NCI-H2029 treated with DMSO at 0.1 percent for 48 hours (cell line): ENCODE measurements at regions not wholly inside any gene's neighbourhood (a gene's known extent, or its start where the extent isn't known, plus 50 kb on each side); places are given as distances from the start of the nearest gene placed in this dataset.

ENCODE experiments used
- DNase-seq: peaks from one replicate; lab custom pipeline; 2025; lab: John Stamatoyannopoulos, UW

DNA sequence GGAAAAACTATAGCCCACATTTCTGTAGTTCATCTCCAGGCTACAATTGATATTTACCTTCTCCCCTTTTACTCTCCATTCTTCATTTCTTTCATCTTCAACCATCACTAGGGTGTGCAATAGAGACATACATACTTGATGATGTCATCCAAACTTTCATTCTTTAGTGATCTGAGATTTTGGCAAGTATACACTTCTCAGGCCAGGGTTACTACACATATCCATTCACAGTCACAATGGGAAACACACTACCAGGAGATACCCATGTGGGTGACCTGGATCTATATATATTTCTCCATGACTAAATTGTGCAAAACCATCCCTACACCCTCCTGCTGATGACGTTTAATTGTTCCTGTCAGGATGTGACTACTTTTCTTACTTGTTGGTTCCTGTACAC, 769.5 kb upstream of the DPPA4 start:
- no peak for DNase-seq

- DNase-seq = no peak
Observed at GRCh38 chr3:110123946-110124345, 786.6 kb upstream of the DPPA4 start.

- no peak for DNase-seq
Observed at GRCh38 chr3:110126065-110126464, 788.7 kb upstream of the DPPA4 start.

DNA sequence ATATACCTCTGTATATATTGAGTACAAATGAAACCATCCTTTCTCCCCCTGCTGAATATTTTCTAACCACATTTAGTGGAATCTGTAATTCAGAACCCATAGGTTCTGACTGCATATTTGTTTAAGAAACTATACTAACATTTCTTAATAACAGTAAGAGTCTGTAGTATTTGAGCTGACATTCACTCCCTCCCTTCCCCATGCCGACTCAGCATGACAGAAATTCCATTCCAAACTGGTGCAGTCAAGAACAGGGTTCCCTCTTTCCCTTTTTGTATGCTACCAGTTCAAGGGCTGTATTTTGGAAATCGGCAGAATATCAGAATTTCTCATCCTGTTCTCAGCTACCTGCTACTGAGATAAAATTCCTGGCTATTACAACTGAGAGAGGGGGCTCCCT, 796.6 kb upstream of the DPPA4 start:
- no peak for DNase-seq

DNA sequence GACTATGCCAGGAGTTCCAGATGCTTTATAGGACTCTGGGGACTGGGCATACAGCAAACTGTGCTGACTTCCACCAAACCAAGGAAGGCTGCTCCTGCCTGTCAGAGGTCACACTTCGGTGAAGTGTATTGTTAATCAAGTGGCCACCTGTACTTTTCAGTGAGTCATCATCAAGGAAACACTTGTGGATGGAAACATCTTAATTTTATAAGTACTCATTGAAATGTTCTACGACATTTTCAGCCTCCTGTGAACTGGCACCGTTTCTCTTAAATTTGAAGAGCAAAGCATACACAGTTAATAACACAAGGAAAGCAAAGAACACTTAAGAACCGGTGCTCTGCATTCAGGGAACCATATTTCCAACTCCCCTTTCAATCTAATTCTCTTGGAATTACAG, 801.7 kb upstream of the DPPA4 start:
- no peak for DNase-seq

DNA sequence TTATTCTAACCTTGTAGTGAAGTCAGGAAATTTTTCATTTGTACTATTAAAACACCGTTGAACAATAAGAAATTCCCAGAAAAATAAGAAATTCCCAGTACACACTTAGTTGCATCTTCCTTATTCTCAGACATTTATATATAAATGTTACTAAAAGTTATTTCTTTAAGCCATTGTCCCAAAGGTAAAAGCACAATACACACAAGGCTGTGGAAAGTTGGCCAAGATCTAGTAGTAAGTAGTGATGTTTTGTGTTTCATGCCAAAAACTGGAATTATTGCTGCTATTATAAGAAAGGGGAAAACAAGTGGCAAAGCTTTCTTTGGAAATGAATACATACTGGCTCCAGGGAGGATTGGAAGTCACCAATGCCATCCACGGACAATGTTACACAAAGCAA, 802.5 kb upstream of the DPPA4 start:
- DNase-seq = no peak

GRCh38 chr3:110149763-110150162, 812.4 kb upstream of the DPPA4 start:
- no peak for DNase-seq

GRCh38 chr3:110157221-110157620, 819.9 kb upstream of the DPPA4 start:
- no peak for DNase-seq

GRCh38 chr3:110164632-110165369, 827.5 kb upstream of the DPPA4 start:
- DNase-seq = no peak

GRCh38 chr3:110165370-110165743, 828.0 kb upstream of the DPPA4 start:
- DNase-seq = peak; percentile 44

DNA sequence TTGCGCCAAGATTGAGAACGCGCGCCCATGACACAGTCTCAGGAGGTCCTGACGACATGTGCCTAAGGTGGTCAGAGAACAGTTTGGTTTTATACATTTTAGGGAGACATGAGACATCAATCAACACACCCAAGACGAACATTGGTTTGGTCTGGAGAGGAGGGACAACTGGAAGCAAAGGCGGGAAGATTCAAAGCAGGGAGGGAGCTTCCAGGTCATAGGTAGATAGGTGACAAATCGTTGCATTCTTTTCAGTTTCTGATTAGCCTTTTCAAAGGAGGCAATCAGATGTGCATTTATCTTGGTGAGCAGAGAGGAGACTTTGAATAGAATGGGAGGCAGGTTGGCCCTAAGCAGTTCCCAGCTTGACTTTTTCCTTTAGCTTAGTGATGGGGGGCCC, 828.4 kb upstream of the DPPA4 start:
- DNase-seq = peak; percentile 22

GRCh38 chr3:110166791-110167190, 829.4 kb upstream of the DPPA4 start:
- DNase-seq = no peak

DNA sequence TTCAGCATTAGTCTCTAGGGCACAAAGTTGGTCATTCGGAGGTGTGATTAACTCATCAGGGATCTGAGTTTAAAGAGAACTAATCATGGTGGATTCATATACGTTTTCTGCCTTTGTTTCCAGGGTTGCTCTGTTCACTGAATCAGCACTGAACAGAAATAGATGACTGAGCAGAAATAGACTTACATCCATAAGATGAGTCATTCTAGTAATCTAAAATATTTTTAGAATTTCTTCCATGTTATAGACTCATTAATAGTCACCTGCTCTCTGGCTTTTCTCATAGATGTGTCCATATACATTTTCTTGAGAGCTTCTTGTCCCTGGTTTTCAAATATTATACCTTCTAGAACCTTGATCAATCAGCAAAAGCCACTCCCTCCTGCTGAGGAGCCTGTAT, 837.6 kb upstream of the DPPA4 start:
- DNase-seq = no peak

DNA sequence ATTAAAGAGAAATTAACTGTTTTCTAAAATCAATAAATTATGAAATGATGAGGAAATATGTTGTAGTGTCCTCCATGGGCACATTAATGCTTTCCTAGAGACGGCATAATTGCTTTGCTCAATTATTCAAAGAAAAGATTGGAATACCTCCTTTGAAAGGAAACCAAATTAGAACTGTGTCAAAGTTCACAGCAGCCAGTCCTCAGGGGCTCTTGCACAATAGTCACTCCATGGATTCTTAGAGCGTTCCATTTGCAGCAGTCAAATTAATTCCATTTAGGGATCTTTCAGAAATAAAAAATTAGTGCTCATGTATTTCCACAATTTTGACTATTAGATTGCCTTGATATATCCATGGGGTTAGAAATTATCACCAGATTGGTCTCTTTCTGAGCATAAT, 841.6 kb upstream of the DPPA4 start:
- DNase-seq = no peak

DNA sequence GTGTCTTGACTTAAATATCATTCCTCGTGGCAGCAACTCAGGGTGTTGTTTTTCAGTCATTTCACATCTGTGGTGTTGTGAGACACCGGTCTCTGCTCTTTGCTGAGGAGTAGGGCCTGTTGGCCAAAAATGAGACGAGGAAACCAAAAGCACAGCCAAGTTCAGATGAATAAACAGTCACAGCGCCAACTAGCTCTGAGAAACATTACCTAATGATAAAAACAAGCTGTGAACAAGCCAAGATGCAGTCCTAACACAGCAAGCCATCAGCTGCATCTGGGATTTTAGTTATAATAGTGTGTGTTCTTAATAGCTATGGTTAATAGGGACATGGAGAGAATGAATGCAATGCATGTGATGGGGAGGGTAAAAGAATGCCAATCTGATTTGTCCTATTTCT, 843.4 kb upstream of the DPPA4 start:
- no peak for DNase-seq

GRCh38 chr3:110181226-110181625, 843.9 kb upstream of the DPPA4 start:
- no peak for DNase-seq

- no peak for DNase-seq
Observed at GRCh38 chr3:110184536-110184935, 847.2 kb upstream of the DPPA4 start.

- no peak for DNase-seq
Observed at GRCh38 chr3:110193074-110193473, 855.7 kb upstream of the DPPA4 start.

GRCh38 chr3:110198717-110199587, 861.6 kb upstream of the DPPA4 start:
- peak; percentile 88 for DNase-seq

GRCh38 chr3:110199588-110199943, 862.2 kb upstream of the DPPA4 start:
- DNase-seq = no peak

GRCh38 chr3:110210086-110210660, 861.4 kb upstream of the NECTIN3 start:
- no peak for DNase-seq

DNA sequence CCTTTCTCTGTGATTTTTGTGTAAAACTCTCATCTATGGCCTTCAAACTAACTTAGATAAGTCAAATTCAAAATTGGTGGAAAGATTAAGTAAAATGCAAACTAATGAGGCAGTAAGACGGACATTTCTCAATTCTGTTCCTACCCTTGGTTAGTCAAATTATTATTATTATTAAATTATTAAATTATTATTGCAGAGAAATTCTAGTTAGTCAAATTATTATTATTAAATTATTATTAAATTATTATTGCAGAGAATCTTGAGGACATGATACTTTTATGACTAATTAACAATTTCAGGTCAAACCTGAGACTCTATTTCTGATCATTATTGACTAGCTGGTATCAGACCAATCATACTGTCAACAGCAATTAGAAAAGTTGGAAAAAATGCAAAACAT, 845.0 kb upstream of the NECTIN3 start:
- no peak for DNase-seq

DNA sequence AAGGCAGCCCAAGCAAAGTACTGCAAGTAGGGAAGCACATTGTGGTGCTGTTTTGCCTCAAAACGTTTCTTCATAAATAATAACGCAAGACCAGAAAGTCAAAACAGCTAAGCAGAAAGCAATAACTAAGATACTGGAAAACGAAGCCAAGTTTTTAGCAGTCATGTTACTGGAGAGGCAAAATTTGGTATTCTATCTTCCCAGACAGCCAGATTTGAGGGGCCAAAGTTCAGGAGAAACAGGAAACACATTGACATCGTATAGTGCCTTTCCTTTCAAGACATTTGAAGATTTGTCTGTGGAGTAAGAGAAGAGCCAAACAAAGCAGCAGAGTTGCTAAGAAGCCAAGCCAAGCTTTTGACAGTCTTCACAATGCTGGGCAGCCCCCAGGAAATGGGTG, 843.6 kb upstream of the NECTIN3 start:
- DNase-seq = no peak
